ENCODE measurements at regions not wholly inside any gene's neighbourhood (a gene's known extent, or its start where the extent isn't known, plus 50 kb on each side); places are given as distances from the start of the nearest gene placed in this dataset.

GRCh38 chr4:180898305-180898704 lies 1344.9 kb upstream of the TENM3 start:
- Histone ChIP-seq H3K9me2 (ENCODE audit: insufficient read depth) (no peaks in the 10 kb centered on the region), H3K9me3 (ENCODE audit: control insufficient read depth in 1 of 2, insufficient read depth in 1 of 2, low read depth in 1 of 2, low read length in 2 of 2) (no peaks in the 10 kb centered on the region), H2AFZ (ENCODE audit: low read depth, low read length, poor library complexity, severe bottlenecking) (no peak overlapping the region), H3K4me3 (replicated peaks in 1 of 2; ENCODE audit: low read depth in 1 of 2, low read length in 2 of 2) (no peak overlapping the region), H3K27me3 (ENCODE audit: insufficient read depth, low read length) (no peaks in the 10 kb centered on the region), H3K4me2 (ENCODE audit: low read length) (no peak overlapping the region), H3K9ac (ENCODE audit: low read length) (no peak overlapping the region), H3K79me2 (ENCODE audit: insufficient read depth, low read length) (no peaks in the 10 kb centered on the region), H4K20me1 (ENCODE audit: insufficient read depth) (no peaks in the 10 kb centered on the region), H3K4me1 (ENCODE audit: control insufficient read depth in 1 of 2, insufficient read depth in 2 of 2, low read length in 2 of 2) (no peaks in the 10 kb centered on the region), H3K27ac (ENCODE audit: low read depth, low read length) (no peak overlapping the region), H3K36me3 (ENCODE audit: control insufficient read depth in 1 of 2, insufficient read depth in 2 of 2, low read length in 2 of 2) (no peaks in the 10 kb centered on the region)
- no TSS peak for BruUV-seq (replicated peaks)
- no peak for DNase-seq (ENCODE audit: low read depth, low spot score)
- intact Hi-C loops (cut with micrococcal nuclease), result no loop called here
- no peak for TF ChIP-seq ZFX (IDR thresholded peaks at IDR 0.05)
- TF ChIP-seq EZH2phosphoT487 (IDR thresholded peaks at IDR 0.05; ENCODE audit: borderline replicate concordance), result no peak
- peak; percentile 31; the same call in 1 of the 2 replicates for TF ChIP-seq REST (IDR thresholded peaks at IDR 0.05; ENCODE audit: low read depth)
- no peak for TF ChIP-seq POLR2A (IDR thresholded peaks at IDR 0.05; ENCODE audit: borderline replicate concordance, extremely low read depth, insufficient read depth, insufficient read length)
- ChIA-PET RAD21 (ENCODE audit: low non-redundant PET in 1 of 2, low total read pairs in 2 of 2, uncharacterized antibody in 2 of 2, unreplicated experiment in 2 of 2) (no interaction called here), POLR2A (no interaction called here), CTCF (interaction anchor here (1.3 kb wide), 1 partner anchor 12 kb away, joined by 3 read pairs; no protein-coding TSS in a partner anchor)
- ATAC-seq, result no peak

GRCh38 chr4:180900781-180901180 lies 1342.4 kb upstream of the TENM3 start:
- H3K9ac ChIP-seq (ENCODE audit: low read length), result no peak overlapping the region
- H3K4me2 ChIP-seq (ENCODE audit: low read length), result no peak overlapping the region
- H2AFZ ChIP-seq (ENCODE audit: low read depth, low read length, poor library complexity, severe bottlenecking), result no peak overlapping the region
- ChIA-PET POLR2A (no interaction called here), CTCF (no interaction called here), RAD21 (ENCODE audit: low non-redundant PET in 1 of 2, low total read pairs in 2 of 2, uncharacterized antibody in 2 of 2, unreplicated experiment in 2 of 2) (no interaction called here)
- no peaks in the 10 kb centered on the region for H3K4me1 ChIP-seq (ENCODE audit: control insufficient read depth in 1 of 2, insufficient read depth in 2 of 2, low read length in 2 of 2)
- ATAC-seq (no peak), DNase-seq (ENCODE audit: low read depth, low spot score) (no peak)
- H3K27me3 ChIP-seq (ENCODE audit: insufficient read depth, low read length), result no peaks in the 10 kb centered on the region
- no peaks in the 10 kb centered on the region for H3K9me2 ChIP-seq (ENCODE audit: insufficient read depth)
- no peak overlapping the region for H3K4me3 ChIP-seq (replicated peaks in 1 of 2; ENCODE audit: low read depth in 1 of 2, low read length in 2 of 2)
- no peaks in the 10 kb centered on the region for H3K9me3 ChIP-seq (ENCODE audit: control insufficient read depth in 1 of 2, insufficient read depth in 1 of 2, low read depth in 1 of 2, low read length in 2 of 2)
- H3K36me3 ChIP-seq (ENCODE audit: control insufficient read depth in 1 of 2, insufficient read depth in 2 of 2, low read length in 2 of 2), result no peaks in the 10 kb centered on the region
- no TSS peak for BruUV-seq (replicated peaks)
- intact Hi-C loops (cut with micrococcal nuclease), result no loop called here
- no peaks in the 10 kb centered on the region for H3K79me2 ChIP-seq (ENCODE audit: insufficient read depth, low read length)
- no peaks in the 10 kb centered on the region for H4K20me1 ChIP-seq (ENCODE audit: insufficient read depth)
- no peak overlapping the region for H3K27ac ChIP-seq (ENCODE audit: low read depth, low read length)
- no peak for TF ChIP-seq POLR2AphosphoS5 (IDR thresholded peaks at IDR 0.05; ENCODE audit: low read depth, low read length)
- no peak for TF ChIP-seq ATF3 (IDR thresholded peaks at IDR 0.05)
- no peak for TF ChIP-seq YY1 (IDR thresholded peaks at IDR 0.05; ENCODE audit: extremely low read depth, insufficient replicate concordance, low read depth, low read length)
- no peak for TF ChIP-seq SIN3A (IDR thresholded peaks at IDR 0.05; ENCODE audit: low read depth)
- TF ChIP-seq RAD21 (IDR thresholded peaks at IDR 0.05; ENCODE audit: low read depth), result no peak

Measured in HCT116 (cell line).